ENCODE measurements at regions not wholly inside any gene's neighbourhood (a gene's known extent, or its start where the extent isn't known, plus 50 kb on each side); places are given as distances from the start of the nearest gene placed in this dataset.

DNA sequence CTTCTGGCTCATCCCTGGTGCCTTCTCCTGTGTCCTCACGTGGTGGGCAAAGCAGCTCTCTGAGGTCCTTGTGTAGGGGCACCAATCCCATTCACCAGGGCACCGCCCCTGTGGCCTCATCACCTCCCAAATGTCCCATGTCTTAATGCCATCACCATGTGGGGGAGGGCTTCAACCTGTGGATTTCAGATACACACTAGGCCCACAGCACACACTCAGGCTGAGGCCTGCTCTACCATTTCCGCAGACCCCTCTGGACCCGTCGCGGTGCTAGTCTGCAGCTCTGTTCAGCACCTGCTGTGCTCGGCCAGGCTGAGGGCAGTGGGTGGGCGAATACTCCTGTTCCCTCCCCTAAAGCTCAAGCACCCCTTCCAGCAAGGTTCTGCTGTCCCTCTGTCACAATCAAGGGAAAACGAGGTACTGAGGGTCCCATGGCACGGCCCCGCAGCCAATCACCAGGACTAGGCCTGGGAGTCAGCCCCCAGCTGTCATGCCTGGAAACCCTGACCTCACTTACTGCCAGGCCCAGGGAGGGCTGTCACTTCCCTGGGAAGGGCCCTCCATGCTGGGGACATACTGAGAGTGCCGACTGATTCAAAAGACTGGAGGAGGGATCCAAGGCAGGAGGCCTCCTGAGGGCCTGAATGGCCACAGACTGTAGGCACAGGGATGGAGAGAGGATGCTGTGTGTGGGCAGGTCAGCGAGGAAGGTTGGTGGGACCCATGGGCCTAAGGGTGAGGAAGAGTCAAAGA lies 123.8 kb upstream of the RET start:
- no peak for FAIRE-seq

DNA sequence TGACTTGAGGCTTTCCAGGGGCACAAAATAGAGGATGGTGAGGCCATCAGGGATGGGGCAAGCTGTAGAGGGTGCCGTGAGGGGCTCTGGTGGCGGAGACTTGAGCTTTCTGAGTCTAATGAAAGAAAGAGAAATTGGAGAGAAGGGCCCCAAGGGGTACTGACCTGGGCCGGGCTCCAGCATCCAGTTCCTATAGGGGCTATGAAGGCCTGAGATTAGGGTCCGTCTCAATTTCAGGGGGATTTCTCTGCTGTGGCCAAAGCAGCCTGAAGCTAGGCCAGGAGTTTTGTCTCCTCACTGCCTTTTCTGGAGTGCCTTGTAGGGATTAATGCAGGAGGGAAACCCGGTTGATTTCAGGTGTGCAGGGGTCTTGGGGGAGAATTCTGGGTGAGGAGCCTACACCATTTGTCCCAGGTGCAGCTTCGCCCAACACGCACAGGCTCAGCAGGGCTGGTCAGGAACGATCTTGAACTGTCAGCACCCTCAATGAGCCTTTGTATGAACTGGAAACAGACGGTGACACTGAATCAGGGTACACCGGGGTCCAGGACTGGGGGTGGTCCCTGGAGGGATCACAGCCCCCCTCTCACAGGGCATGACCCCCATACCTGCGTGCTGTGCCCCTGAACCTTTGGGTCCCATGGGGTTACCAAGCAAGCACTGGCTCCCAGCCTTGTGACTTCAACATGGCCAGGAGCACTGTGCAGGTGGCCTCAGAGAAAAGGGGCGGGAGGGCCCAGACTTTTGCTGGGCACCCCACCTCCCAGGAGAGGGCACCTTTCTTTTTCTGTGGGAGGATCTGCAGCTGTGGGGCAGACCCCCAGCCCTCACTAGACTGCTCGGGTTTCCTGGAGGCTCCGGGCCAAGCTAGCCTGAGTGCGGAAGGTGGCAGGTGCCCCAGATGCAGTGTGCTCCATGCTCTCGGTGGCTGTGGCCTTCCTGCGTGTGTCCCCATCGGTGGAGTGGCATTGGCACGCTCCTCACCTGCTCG lies 122.9 kb upstream of the RET start:
- no peak for FAIRE-seq

DNA sequence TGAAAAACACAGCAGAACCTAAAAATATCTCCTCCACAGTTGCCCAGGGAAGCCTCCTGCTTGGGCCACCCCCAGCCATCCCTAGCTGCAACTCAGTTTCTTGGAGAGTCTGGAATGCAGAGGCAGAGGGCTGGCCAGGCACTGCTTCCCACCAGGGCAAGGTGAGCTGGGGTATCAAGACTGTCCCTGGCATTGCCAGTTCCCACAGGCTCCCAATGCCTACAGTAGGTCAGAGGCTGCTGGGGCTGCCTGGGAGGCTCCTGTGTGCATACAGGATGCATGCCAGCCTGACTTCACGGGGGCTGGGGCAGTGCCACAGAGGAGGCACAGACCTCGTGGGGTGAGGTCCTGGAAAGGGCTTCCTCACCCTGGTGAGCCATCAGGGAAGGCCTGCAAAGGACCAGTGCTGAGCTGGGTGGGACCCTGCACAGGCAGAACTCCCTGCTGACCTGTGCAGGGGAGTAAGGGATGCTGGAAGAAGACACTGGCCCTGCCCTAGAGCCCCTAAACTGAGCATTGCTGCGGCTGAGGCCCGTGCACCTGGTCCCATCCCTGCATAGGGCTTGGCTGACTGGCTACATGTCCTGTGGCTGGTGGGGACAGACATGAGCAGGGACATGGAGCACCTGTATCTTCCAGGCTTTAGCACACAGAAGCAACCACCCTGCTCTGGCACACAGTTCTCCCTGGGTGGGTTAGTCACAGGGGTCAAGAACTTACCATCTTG lies 121.9 kb upstream of the RET start:
- FAIRE-seq: no peak

DNA sequence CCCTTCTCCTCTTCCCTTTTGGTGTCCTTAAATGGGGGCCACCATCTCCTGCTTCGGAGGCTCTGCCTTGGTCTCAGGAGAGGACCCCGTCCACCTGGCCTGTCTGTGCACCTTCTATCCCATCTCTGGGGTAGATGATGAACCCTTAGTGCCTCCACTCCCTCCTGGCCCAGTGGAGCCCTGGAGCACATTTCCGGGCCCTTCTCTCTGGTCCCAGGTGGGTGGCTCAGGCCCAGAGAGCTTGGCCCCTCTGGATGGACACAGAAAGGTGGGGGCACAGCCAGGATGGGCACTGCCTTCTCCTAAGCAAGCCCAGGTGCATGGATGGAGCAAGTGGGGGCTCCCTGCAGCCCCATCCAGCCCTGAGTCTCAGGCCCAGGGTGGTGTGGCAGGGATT lies 121.4 kb upstream of the RET start:
- no peak for FAIRE-seq

DNA sequence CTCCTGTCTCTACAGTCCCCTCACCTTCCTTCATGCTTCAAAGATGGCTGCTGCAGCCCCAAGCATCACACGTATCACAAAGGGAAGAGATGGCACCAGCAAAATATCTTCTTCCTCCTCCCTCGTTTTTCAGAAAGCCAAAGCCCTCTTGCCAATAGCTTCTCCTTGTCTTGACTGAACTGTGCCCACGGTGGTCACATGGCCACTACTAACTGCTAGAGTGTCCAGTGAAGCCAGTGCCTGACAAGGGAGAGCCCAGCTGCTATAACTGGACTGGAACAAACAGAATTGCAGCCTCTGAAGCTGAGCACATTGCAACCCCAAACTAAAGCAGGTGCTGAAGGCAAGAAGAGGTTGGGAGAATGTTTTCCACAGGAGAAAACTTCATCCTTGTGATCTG lies 120.8 kb upstream of the RET start:
- FAIRE-seq: no peak

DNA sequence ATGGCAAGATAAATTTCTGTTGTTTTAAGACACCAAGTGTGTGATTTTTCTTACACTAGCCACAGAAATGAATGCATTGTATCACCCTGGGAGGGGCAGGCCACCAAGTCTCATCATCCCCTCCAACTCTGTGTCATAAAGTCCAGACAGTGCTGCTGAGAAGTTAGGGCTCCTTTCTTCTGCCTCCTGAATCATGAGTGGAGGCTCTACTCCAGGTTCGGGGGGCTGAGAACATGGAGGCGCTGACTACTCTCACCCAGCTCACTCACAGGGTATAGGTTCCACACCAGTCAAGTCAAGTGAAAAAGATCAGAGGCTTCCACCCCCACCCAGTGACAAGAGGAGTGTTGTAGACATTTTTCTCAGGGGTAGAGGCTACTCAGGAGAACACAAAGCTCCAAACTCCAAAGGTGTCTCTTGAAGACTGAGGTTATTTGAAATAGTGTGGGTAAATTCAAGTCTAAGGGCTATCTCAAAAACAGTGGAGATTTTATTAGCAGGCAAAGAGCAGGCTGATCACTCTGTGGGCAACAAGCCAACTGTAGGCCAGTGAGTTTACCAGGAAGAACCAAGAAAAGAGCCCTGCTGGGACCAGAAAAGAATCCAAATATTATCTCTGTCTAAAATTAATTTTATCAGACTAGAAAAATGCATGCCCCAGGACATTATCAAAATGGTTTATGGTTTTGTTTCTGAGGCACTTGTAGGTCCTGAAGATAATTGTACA lies 118.6 kb upstream of the RET start:
- no peak for FAIRE-seq

DNA sequence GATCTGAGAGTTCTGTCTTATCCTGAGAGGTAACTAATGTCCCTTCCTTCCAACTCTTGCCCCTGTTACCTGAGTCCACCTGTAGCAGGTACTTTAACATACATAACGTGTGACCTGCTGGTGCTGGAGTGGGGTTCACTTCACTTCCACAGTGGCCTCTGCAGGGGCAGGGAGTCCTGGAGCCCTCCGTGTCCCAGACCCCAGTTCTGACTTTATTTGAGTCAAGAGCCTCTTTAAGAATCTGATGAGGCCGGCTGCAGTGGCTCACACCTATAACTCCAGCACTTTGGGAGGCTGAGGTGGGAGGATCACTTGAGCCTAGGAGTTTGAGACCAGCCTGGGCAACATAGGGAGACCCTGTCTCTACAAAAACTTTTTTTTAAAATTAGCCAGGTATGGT lies 117.0 kb upstream of the RET start:
- FAIRE-seq: no peak

DNA sequence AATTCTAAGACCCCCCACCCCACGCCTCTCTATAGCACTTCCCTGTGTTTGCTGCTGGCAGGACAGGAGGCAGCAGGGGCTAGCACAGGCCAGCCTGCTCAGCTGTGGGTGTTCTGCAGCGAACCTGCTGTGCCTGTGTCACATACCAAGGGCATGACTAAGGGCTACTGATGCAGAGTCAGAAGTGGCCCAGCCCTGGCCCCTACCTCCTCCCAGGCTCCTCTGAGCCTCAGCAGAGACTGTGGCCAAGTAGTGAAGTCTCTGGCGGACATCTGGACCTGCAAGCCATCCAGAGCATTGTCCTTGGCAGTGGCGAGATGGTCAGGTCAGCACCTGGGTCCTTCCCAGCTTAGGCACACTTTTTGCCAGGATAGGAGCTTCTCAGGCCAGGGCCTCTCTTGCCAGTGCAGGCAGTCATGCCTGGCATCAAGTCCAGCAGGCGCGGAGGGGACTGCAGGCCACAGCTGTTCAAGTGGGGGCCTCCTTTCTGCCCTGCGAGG lies 116.3 kb upstream of the RET start:
- no peak for FAIRE-seq

DNA sequence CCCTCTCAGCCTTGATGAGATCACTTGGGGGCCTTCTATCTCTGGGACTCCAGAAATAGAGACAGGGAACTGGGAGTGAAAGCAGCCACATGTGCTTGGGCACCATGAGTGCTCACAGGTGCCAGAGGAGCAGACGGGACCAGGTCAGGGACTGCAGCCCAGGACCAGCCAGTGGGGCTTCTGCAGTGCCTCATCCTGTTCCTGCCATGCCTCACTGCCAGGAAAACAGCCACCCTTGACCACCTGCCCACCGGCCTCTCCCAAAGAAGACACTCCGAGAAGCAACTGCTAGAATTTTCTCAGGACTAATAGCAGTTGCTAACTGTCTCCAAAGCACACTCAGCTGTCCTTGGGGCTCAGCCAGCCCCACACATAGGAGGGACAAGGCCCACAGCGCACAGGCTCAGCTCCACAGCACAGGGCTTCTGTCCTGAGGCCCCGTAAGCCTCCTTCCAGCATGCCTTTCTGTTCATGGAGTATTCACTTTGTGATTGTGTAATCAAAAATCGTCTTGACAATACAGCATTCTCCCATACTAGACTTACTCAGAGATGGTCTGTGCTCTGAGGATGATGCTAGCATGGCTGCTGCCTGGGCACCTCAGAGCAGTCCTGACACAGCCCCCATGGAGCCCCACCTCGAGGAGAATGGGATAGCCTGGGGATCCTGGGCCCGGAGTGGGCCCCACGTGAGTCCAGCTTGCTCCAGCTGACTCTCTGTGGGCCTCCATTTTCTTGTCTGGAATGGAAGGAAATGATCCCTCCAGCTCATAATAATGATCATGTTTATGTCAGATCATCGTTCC lies 115.7 kb upstream of the RET start:
- no peak for FAIRE-seq

DNA sequence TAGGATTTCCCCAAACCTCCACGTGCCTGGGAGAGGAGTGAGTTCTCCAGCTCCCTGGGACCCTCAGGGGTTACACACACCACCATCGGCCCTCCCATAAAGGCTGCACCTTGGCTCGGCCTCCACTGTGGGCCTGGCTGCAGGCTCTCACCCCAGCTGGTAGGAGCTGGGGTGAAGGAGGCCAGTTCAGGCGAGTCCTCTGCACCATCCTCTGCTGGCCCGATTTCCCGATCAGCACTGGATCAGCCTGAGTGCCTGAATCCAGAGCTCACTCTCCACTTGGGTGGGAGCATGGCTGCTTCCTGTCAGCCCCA lies 115.1 kb upstream of the RET start:
- no peak for FAIRE-seq

DNA sequence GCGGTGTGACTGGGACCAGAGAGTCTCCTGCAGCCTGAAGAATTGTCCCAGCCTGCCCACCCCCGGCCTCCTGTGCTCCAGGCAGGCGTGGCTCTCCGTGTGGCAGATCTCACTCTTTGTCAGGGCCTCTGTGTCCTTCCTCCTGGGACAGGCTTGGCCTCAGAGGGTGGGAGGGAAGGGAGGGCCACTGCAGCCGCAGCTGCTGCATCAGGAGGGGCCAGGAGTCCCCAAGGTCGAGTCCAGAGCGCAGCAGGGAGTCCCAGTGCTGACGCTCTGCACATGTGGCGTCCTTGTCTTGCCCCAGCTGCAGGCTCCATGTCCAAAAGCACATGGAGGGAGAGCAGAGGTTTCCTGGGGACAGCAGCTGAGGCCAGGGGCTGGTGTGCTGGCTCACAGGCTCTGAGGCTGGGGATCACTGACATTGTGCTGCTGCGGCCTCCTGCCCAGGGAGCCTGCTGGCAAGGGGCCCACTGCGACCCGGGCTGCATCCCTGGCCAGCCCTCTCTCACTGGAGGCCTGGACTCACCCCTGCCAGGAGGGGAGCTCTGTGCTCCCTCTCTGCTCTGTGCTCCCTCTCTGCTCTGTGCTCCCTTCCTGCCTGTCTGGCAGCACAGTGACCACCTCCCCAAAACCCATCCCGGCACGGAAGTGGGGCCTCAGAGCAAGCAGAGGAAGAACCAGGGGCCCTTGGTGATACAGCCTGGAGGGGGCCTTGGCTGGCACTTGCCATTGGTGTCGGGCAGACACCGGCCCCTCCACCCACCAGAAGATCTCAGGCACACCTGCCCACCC lies 114.6 kb upstream of the RET start:
- FAIRE-seq: no peak

DNA sequence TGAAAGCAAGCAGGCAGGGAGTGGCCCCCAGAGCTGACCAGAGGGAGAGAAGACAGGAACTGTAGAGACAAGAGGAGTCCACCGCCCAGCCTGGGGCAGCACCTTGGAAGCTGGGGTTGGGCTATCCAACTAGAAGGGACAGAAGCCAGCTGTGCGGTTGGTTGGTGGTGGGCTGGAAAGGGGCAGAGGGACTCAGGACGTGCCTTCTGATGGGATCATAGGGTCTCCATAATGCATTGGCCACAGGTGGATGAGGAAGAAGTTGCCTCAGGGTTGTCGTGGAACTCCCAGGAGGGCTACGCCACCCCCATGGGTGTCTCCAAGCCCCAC lies 114.0 kb upstream of the RET start:
- FAIRE-seq: no peak

DNA sequence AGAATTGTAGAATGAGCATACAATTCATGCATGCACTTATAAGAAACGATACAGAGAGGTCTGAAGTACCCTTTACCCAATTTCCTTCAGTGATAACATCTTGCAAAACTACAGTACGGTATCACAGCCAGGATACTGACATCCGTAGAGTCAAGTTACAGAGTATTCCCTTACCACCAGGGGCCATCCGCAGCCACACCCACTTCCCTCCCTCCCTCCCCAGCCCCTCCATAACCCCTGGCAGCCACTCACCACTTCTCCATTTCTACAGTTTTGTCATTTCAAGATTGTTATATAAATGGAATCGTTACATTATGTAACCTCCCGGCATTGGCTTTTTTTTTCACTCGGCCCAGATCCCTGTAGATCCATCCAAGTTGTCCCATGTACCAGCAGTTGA lies 113.6 kb upstream of the RET start:
- no peak for FAIRE-seq

DNA sequence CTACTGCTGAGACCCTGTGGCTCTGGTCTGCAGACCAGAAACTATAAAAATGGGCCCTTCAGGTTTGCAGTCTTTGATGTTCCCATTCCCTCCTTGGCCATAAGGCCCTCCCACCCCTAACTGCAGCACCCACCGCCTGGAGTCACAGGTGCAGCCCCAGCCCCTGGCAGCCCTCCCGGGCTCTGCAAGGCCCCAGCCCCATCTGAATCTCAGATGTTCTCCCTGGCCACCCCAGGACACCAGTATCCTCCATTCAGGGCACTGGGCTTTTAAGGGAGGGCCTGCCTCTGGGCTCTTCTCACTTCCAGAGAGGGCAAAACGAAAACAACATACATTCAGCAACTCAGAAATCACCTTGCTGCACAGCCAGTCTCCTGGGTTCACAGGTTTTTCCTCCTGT lies 107.7 kb upstream of the RET start:
- FAIRE-seq: no peak

DNA sequence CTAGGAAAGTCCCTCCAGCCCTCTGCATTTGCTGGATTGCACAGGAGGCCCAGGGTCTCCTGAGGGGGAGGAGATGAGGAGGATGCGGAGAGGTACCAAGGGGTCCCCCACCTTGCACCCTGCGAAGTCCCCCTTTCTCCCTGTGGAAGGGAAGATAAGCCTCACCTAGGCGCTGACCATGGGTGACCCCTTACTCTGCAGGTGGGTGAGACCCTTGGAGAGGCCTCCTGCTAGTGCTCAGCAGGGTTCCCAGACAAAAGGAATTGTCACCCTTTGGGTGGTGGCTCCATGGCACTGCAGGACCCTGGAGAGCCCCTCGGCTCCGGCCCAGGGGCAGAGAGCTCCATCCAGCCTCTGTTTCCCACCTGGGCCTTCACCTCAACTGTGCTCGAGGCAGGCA lies 107.0 kb upstream of the RET start:
- no peak for FAIRE-seq

DNA sequence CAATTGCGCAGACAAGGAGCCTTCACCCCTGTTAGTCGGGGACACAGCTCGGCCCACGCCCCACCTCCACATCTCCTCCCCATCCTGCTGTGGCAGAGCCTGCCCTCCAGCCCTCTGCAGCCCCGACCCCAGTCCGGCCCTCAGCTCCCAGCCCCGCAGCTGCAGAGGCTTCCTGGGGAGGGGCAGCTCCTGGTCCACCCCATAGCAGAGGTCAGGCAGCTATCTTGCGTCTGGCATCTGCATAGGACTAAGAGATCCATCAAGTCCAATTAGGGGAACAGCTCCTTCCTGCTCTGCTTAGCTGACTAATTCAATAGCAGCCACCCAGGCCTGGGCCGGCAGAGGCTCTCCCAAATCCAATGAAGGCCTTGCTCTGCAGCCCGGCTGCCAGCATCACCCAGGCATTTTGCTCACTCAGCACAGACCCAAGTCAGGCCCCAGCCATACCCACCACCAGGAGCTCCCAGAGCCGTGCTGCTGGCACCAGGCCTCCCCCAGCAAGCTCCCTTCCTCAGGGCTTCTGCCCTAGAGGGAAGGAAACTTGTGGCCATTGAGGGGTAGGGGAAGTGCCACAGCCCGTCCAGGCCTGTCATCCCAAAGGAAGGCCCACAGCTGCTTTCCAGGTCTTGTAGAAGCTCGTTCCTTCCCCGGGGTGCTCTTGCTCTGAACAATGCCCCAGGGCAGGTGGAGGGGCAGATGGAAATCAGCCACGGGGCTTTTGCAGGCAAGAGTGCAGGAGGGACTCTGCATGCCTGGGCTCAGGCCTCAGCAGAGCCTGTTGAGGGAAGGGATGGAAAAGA lies 106.2 kb upstream of the RET start:
- FAIRE-seq: no peak

DNA sequence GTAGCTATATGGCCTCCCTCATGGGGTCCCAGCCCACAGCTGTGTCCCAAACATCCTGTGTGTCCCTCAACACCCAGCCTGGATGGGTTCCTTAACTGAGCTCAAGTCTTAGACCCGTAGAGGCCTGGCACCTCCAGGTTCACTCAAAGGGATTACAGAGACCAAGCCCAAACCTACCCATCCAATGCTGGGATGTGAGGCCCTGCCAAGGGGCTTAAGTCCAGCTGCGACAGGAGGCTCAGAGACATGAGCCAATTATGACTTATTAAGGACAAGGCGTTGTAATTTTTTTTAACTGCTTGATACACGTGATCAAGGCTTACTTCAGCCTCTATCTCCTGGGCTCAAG lies 105.6 kb upstream of the RET start:
- no peak for FAIRE-seq

DNA sequence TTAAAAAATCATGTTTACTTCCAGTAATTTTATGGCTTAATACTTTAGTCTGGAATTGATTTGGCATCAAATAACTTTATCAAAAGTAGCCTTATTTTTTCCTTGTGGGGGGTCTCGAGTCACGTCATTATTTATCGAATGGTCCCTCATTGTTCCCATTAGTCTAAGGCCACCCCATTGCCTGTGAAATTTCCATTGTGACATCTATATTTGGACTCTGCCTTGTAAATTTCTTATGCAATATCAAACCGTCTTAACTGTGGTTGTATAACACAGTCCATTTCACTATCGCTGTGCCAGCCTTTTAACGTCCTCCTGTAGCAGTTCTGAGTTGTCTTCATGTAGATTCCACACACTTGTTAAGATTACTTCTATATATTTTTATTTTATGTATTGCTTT lies 103.9 kb upstream of the RET start:
- no peak for FAIRE-seq

DNA sequence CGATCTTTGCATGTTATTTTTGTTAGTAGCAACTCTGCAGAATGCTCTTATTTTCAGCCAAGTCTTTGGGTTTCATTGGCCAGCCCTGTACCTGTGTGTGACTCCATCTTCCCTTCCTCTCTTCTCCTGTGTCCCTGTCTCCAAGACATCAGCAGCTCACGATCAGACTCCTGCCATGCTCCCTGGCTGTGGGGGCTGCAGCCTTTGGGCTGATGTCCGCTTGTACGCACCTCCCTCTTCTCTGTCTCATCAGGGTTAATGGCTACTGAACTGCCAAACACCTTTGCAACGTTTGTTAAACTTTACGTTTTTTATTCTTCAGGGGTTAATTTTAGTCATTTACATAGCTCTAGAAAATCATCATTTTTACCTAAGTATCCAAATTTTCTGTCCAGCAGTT lies 103.5 kb upstream of the RET start:
- FAIRE-seq: no peak

DNA sequence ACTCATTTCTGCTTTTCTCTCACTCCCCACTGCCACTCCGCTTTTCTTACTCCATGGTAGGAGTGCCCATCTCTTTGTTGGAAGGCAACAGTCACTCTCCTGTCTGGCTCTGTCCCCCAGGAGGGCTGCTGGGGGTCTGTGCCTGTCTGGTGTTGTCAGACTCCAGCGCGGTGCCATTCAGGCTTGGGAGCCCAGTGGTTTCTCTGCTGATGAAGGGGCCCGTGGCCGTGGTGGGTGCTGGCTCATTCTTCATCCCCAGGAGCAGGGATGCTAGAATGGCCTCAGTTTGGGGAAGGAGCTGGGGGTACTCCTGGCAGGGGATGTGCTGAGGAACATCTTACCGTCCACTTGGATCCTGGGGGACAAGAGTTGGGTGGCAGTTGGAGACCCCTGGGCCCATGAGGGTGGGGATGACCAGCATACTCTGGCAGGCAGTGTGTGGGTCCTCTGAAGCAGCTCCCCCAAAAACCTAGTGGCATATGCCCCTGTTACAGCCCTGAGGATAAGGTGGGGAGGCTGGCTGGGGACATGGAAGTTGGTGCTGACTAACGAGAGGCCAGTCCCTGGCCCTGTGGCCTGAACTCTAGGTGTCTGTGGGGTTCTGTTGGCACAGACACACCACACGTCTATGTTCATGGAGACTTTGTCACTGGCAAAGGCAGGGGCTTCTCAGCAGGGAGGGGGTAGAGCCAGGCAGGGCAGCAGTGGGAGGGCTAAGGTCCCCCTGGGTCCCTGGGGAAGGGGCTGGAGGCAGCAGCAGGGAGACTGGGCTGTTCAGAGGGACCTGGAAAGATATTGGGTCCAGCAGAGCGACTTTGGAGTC lies 102.8 kb upstream of the RET start:
- FAIRE-seq: no peak
